ENCODE measurements at regions not wholly inside any gene's neighbourhood (a gene's known extent, or its start where the extent isn't known, plus 50 kb on each side); places are given as distances from the start of the nearest gene placed in this dataset.

DNA sequence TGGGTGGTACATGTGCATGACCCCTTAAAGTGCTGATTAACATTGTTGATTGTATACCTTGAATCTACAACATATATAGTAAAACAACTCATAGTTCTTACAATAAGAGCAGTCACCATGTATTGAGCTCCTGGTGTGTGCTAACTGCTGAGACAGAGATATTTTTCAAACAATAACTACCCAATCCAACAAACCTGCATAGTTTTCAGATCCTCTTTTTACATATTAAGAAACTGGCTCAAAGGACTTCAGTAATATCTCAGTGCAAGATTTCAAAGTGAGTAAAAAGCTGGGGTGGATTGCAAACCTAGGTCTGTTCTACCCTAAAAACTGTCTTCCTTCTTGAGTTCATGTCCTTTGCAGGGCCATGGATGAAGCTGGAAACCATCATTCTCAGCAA, 272.2 kb downstream of the SNX13 start:
- DNase-seq (ENCODE audit: insufficient read length) (no peak), FAIRE-seq (peak; percentile 24)
- no peak for TF ChIP-seq POLR2A (IDR thresholded peaks at IDR 0.05; ENCODE audit: low read depth, low read length)
- TF ChIP-seq POLR2AphosphoS5 (IDR thresholded peaks at IDR 0.05; ENCODE audit: low read depth, low read length) = no peak
- TF ChIP-seq TAF1 (IDR thresholded peaks at IDR 0.05; ENCODE audit: borderline replicate concordance, low read depth, low read length) = no peak

DNA sequence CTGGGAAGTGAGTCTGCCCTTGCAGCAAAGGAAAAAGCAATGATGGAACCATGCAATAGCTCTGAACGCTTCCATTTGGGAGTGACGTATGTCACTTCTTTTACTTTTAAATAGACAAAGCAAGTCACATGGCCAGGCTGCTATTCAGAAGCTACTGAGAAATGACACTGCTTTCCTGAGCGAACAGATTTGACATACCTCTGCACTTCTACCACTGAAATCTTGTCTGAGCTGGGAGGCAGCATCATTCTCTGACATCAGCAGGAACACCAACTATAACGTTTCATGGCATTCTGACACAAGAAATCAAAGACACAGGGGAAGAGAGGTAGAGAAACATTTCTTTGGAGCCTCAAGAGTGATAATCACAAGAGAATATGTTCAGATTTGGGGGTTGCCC, 271.1 kb downstream of the SNX13 start:
- no peak for TF ChIP-seq POLR2A (IDR thresholded peaks at IDR 0.05; ENCODE audit: low read depth, low read length)
- no peak for TF ChIP-seq TAF1 (IDR thresholded peaks at IDR 0.05; ENCODE audit: borderline replicate concordance, low read depth, low read length)
- no peak for TF ChIP-seq POLR2AphosphoS5 (IDR thresholded peaks at IDR 0.05; ENCODE audit: low read depth, low read length)
- no peak for DNase-seq (ENCODE audit: insufficient read length)
- no peak for FAIRE-seq

DNA sequence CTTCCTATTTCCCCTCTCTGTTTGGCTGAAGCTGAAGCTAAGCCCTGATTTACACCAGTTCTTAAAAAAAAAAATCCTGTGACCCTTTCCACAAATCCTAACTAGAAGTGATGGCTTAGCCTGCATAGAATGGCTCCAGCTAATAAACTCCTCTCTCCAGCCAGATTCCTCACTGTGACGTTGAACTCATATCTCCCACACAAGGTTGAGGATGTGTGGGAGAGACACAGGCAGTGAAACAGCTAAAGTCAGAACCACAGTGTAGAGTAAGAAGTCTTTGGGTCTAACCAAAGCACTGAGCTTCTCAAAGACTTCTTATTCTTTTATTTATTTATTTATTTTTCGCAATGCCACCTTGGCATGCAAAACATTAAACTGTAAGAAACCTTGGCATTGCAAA, 268.3 kb downstream of the SNX13 start:
- TF ChIP-seq POLR2A (IDR thresholded peaks at IDR 0.05; ENCODE audit: low read depth, low read length) (no peak), POLR2AphosphoS5 (IDR thresholded peaks at IDR 0.05; ENCODE audit: low read depth, low read length) (no peak), TAF1 (IDR thresholded peaks at IDR 0.05; ENCODE audit: borderline replicate concordance, low read depth, low read length) (no peak)
- FAIRE-seq (no peak), DNase-seq (ENCODE audit: insufficient read length) (no peak)

DNA sequence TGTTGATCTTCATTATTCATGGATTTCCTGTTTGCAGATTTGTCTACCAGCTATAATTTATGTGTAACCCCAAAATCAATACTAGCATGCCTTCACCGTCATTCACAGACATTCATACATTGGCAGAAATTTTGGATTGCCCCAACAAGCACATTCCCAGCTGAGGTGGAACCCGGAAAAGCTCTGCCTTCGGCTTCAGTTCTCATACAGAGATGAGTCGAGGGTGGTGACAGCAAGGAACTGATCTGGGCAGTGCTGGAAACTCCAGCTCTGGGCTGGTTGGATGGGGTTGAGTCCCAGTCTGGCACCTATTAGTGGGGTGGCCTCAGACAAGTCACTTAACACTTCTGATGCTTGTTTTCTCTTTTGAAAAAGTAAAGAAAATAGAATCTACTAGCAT, 267.5 kb downstream of the SNX13 start:
- FAIRE-seq (no peak), DNase-seq (ENCODE audit: insufficient read length) (no peak)
- TF ChIP-seq POLR2AphosphoS5 (IDR thresholded peaks at IDR 0.05; ENCODE audit: low read depth, low read length) (no peak), TAF1 (IDR thresholded peaks at IDR 0.05; ENCODE audit: borderline replicate concordance, low read depth, low read length) (no peak), POLR2A (IDR thresholded peaks at IDR 0.05; ENCODE audit: low read depth, low read length) (no peak)

DNA sequence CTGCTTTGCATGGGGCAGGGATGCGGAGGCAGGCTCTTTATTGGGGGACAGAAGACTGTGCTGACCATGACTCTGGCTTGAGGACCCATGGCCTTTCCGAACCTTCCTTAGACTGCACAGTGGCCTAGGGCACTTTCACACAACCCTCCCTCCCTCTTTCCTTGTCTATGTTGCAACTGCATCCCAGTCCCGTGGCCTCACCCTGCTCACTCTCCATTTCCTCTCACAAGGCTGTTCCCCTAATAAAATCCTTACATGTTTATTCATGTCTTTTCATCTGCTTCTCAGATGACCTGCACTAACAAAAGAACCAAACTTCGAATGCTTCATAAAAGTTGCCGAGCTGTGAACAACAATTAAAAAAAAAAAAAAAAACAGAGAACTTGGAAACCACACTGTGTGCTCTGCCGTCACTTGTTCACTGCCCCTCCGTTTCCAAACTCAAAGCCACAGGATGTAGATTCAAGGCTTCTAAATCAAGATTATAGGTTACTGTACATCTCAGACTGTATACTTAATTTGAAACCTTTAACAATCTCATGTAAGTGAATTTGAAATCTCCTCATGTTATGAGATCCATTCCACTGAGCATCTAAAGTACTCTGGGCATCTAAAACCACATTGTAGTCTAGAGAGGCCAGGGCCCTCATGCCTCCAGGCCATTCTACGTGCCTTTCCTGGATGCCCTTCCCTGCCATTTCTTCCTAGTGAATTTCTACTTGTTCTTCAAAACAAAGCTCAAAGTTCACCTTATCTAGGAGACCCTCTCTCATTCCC, 265.9 kb downstream of the SNX13 start:
- DNase-seq (ENCODE audit: insufficient read length) = no peak
- FAIRE-seq = no peak
- TF ChIP-seq TAF1 (IDR thresholded peaks at IDR 0.05; ENCODE audit: borderline replicate concordance, low read depth, low read length) = no peak
- TF ChIP-seq POLR2AphosphoS5 (IDR thresholded peaks at IDR 0.05; ENCODE audit: low read depth, low read length) = no peak
- TF ChIP-seq POLR2A (IDR thresholded peaks at IDR 0.05; ENCODE audit: low read depth, low read length) = no peak

DNA sequence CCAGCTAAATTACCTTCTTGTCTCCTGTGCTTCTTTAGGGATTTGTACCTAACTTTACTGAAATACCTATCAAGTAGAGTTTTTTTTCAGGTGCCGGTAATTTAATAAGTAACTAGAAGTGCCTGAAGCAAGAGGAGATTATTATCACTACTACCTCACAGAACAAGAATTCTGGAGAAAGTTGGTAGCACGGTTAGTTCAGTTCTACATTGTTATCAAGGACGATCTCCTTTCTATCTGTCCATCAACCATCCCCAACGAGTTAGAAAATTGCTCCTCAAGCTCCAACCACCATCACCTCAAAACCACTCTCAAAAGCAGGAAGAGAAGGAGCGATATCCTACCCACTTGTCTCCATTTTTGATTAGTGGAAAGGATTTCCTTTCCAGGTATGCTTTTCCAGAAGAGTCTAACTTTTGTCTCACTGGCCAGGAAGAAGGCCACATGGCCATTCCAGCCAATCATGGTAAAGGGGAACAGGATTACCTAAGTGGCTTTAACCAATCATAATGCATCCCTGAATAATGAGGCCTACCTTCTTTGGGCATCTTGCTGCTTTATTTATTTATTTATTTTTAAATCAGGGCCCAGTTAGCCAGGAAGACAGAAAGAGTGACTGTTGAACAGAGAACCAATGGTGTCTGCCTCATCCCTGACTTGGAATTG, 265.2 kb downstream of the SNX13 start:
- DNase-seq (ENCODE audit: insufficient read length) = no peak
- no peak for FAIRE-seq
- TF ChIP-seq TAF1 (IDR thresholded peaks at IDR 0.05; ENCODE audit: borderline replicate concordance, low read depth, low read length) (no peak), POLR2AphosphoS5 (IDR thresholded peaks at IDR 0.05; ENCODE audit: low read depth, low read length) (no peak), POLR2A (IDR thresholded peaks at IDR 0.05; ENCODE audit: low read depth, low read length) (no peak)

DNA sequence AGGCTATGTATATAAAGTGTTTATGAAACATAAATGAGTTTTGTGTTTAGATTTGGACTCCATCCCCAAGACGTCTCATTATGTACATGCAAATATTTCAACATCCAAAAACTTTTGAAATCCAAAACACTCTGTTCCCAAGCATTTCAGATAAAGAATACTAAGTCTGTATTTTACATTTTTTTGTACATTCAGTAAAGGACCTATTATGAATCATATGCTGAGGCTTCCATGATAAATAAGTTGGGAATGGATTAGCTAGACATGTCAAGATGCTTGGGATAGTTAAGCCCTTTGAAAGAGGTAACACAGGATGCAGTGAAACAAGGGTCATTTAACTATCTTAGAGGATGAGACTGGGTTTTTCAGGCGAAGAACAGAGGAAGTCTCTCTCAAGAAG, 262.9 kb downstream of the SNX13 start:
- DNase-seq (ENCODE audit: insufficient read length) (no peak), FAIRE-seq (no peak)
- TF ChIP-seq POLR2A (IDR thresholded peaks at IDR 0.05; ENCODE audit: low read depth, low read length) (no peak), POLR2AphosphoS5 (IDR thresholded peaks at IDR 0.05; ENCODE audit: low read depth, low read length) (no peak), TAF1 (IDR thresholded peaks at IDR 0.05; ENCODE audit: borderline replicate concordance, low read depth, low read length) (no peak)

DNA sequence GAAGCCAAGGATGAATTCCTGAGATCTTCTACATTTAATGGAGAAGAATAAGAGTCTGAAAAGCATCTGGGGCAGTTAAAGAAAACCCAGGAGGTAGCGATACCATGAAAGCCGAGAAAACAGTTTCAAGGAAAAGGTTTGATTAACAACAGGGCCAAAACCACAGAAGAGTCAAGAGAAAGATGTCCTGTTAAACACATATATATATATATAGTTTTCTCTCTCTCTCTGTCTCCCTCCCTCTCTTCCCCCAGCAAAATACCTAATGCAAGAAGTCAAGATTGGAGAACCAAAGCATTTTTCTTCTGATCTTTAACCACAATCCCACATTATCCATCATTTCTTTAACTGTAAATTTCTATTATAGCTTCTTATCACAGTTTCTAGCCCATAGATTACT, 261.4 kb downstream of the SNX13 start:
- TF ChIP-seq TAF1 (IDR thresholded peaks at IDR 0.05; ENCODE audit: borderline replicate concordance, low read depth, low read length) = no peak
- no peak for TF ChIP-seq POLR2A (IDR thresholded peaks at IDR 0.05; ENCODE audit: low read depth, low read length)
- TF ChIP-seq POLR2AphosphoS5 (IDR thresholded peaks at IDR 0.05; ENCODE audit: low read depth, low read length) = no peak
- no peak for FAIRE-seq

DNA sequence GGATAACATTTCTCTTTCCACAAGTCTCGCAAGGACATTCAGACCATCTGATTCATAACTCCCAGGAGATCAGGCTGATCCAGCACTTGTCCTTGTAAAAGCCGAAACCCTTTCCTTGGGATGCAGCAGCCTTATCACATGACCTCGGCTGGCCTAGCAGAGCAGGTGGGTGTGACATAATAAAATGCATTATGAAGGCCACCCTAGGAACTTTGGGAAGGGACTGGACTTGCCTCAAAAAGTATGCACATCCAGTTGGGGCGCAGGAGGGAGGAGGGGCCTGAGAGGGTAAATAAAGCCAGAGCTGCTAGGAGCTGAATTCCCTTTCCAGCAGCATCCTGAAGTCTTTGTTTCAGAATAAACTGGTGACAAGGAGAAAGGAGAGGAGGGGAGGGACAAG, 260.8 kb downstream of the SNX13 start:
- TF ChIP-seq POLR2AphosphoS5 (IDR thresholded peaks at IDR 0.05; ENCODE audit: low read depth, low read length) (no peak), TAF1 (IDR thresholded peaks at IDR 0.05; ENCODE audit: borderline replicate concordance, low read depth, low read length) (no peak), POLR2A (IDR thresholded peaks at IDR 0.05; ENCODE audit: low read depth, low read length) (no peak)
- DNase-seq (ENCODE audit: insufficient read length) (no peak), FAIRE-seq (no peak)

More for the DNA sequence above, 261.4 kb downstream of the SNX13 start:
- DNase-seq (ENCODE audit: insufficient read length) = no peak

DNA sequence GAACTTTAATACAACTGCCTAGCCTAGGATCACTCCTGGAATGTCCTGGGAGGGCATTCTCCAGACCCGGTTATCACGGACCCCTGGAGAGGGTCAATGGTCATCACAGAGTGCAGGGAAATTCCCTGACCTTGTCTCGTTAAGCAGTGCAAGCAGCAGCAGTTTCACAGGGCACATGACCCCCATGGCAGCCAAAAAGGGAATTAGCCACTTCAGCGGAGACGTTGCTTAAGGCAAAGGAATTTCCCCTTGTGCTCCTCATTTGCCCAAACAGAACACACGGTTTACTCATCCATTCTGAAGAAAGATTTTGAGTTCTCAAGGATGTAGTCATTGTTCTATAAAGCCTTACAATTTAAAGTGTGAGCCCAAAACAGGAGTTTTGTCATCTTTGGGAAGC, 260.3 kb downstream of the SNX13 start:
- TF ChIP-seq TAF1 (IDR thresholded peaks at IDR 0.05; ENCODE audit: borderline replicate concordance, low read depth, low read length) (no peak), POLR2A (IDR thresholded peaks at IDR 0.05; ENCODE audit: low read depth, low read length) (no peak), POLR2AphosphoS5 (IDR thresholded peaks at IDR 0.05; ENCODE audit: low read depth, low read length) (no peak)
- DNase-seq (ENCODE audit: insufficient read length) (no peak), FAIRE-seq (peak; percentile 70)

DNA sequence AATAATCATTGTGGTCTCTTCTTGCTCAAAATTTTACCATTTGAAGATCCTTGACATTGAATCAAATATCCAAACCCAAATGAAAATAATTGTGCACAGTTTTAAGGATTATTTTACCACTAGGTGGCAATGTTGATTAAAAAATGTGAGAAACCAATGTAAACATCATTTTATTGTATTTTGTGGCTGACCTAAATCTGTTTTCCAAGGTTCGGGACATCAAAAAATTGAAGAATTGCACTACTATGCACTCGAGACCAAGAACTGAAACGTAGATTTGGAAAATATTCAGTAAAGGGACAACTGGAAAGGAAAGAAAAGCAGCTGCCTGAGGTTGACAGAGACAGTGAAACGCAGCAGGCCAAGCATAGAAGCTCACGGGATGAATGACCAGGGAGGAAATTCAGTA, 259.3 kb downstream of the SNX13 start:
- DNase-seq (ENCODE audit: insufficient read length) (no peak), FAIRE-seq (peak; percentile 21)
- TF ChIP-seq POLR2A (IDR thresholded peaks at IDR 0.05; ENCODE audit: low read depth, low read length) = no peak
- no peak for TF ChIP-seq POLR2AphosphoS5 (IDR thresholded peaks at IDR 0.05; ENCODE audit: low read depth, low read length)
- TF ChIP-seq TAF1 (IDR thresholded peaks at IDR 0.05; ENCODE audit: borderline replicate concordance, low read depth, low read length) = no peak

DNA sequence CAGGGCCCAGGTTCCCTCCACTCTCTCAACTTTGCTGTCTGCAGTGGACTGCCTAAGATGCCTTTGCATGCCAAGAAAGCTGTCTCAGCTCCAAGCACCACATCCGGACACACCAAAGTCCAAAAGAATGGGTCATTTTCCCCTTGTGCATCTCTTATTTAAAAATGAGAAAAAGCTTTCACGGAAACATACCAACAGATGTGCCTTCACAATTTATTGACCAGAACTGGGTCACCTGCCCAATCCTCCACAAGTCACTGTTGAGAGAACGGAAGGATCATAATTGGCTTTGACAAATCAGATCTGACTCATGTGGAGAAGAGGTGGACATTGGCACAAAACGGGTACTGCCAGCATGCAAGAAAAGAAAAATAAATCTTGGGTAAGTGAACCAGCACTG, 258.3 kb downstream of the SNX13 start:
- DNase-seq (ENCODE audit: insufficient read length) (no peak), FAIRE-seq (no peak)
- TF ChIP-seq POLR2AphosphoS5 (IDR thresholded peaks at IDR 0.05; ENCODE audit: low read depth, low read length) = no peak
